ENCODE measurements at regions not wholly inside any gene's neighbourhood (a gene's known extent, or its start where the extent isn't known, plus 50 kb on each side); places are given as distances from the start of the nearest gene placed in this dataset.

GRCh38 chr3:174659511-174659910 is 199.6 kb upstream of the NAALADL2 start:
- TF ChIP-seq CTCF (IDR thresholded peaks at IDR 0.05) = no peak
- TF ChIP-seq TAF1 (IDR thresholded peaks at IDR 0.05; ENCODE audit: borderline replicate concordance, low read depth, low read length) = no peak
- no peak for TF ChIP-seq CHD2 (IDR thresholded peaks at IDR 0.05; ENCODE audit: low read length, partially characterized antibody)
